B cell (primary cell): ENCODE measurements at regions not wholly inside any gene's neighbourhood (a gene's known extent, or its start where the extent isn't known, plus 50 kb on each side); places are given as distances from the start of the nearest gene placed in this dataset.

Source experiments
- ATAC-seq: fragments of 200-7000 bp; cut with Tn5 transposase; one replicate; pipeline ENCODE4 v1.10.0; 2021; ENCODE audit warnings: low read depth, mild to moderate bottlenecking, moderate number of reproducible peaks, moderate library complexity
- CTCF ChIA-PET: fragments of 350-600 bp; sonication (Branson Sonifier 250); formaldehyde crosslinking; loops from one replicate; lab custom pipeline; 2021; ENCODE audit warnings: antibody characterized with exemption, inconsistent platforms; lab: Charles Lee
- POLR2A ChIA-PET: fragments of 350-600 bp; sonication (Branson Sonifier 250); formaldehyde crosslinking; loops from one replicate; lab custom pipeline; 2021; ENCODE audit warnings: antibody characterized with exemption; lab: Charles Lee
- DNase-seq: peaks from one replicate; pipeline ENCODE4 v3.0.0; 2013
- H2AFZ ChIP-seq: 2 replicates; pipeline ENCODE4 v1.6.1; 2012; ENCODE audit warnings: mild to moderate bottlenecking, low read depth, low read length; ENCODE audit not compliant: insufficient read depth, poor library complexity, severe bottlenecking
- H3K27ac ChIP-seq, 2 donors: 1 replicate in 1 of 2; 2 replicates in 1 of 2; pipeline ENCODE4 v1.5.1; 2012 to 2013; ENCODE audit warnings: low read length in 2 of 2, mild to moderate bottlenecking in 2 of 2, moderate library complexity in 1 of 2
- H3K27me3 ChIP-seq, 4 experiments: fragments of 200-600 bp in 1 of 4; sonication (generic) in 1 of 4; replicated peaks in 1 of 4; 1 replicate in 2 of 4; 2 replicates in 2 of 4; pipeline versions ENCODE4 v1.6.1 to v1.7.0; 2013 to 2016; ENCODE audit warnings: low read length in 3 of 4, mild to moderate bottlenecking in 2 of 4, mixed read lengths in 1 of 4, moderate library complexity in 1 of 4; ENCODE audit not compliant: insufficient read depth in 4 of 4, control insufficient read depth in 3 of 4; ENCODE audit errors: control extremely low read depth in 1 of 4
- H3K36me3 ChIP-seq, 2 experiments: replicated peaks in 1 of 2; 1 replicate in 1 of 2; 2 replicates in 1 of 2; pipeline versions ENCODE4 v1.6.1 to v1.7.1; 2013; ENCODE audit warnings: low read length in 1 of 2; ENCODE audit not compliant: insufficient read depth in 2 of 2, control insufficient read depth in 1 of 2; ENCODE audit errors: control extremely low read depth in 1 of 2, extremely low read depth in 1 of 2
- H3K4me1 ChIP-seq, 2 donors: fragments of 200-600 bp in 1 of 2; sonication (generic) in 1 of 2; 1 replicate in 1 of 2; 2 replicates in 1 of 2; pipeline versions ENCODE4 v1.5.1 to v1.6.1; 2013 to 2017; ENCODE audit warnings: low read length in 2 of 2; ENCODE audit not compliant: control insufficient read depth in 2 of 2, insufficient read depth in 2 of 2
- H3K4me2 ChIP-seq: replicated peaks from 2 replicates; pipeline ENCODE3; 2012; ENCODE audit warnings: mild to moderate bottlenecking, low read depth, low read length; ENCODE audit not compliant: poor library complexity, severe bottlenecking
- H3K4me3 ChIP-seq, 5 experiments: fragments of 200-600 bp in 1 of 5; sonication (generic) in 1 of 5; 1 replicate in 3 of 5; 2 replicates in 2 of 5; pipeline versions ENCODE4 v1.5.1 to v1.7.0; 2011 to 2016; ENCODE audit warnings: low read length in 4 of 5, mild to moderate bottlenecking in 4 of 5, low read depth in 2 of 5, control low read depth in 1 of 5, moderate library complexity in 1 of 5; ENCODE audit not compliant: insufficient read depth in 1 of 5; ENCODE audit errors: control extremely low read depth in 1 of 5, extremely low read depth in 1 of 5
- H3K79me2 ChIP-seq: fragments of 200-600 bp; sonication (generic); one replicate; pipeline ENCODE4 v1.6.0; 2016; ENCODE audit warnings: low read length; ENCODE audit not compliant: control insufficient read depth, insufficient read depth
- H3K9ac ChIP-seq: fragments of 200-600 bp; sonication (generic); 2 replicates; pipeline ENCODE4 v1.6.1; 2017; ENCODE audit warnings: mild to moderate bottlenecking, low read length, moderate library complexity
- H3K9me3 ChIP-seq, 3 donors: one replicate each; pipeline versions ENCODE4 v1.6.1 to v1.7.1; 2013; ENCODE audit warnings: low read length in 2 of 3; ENCODE audit not compliant: control insufficient read depth in 2 of 3, insufficient read depth in 1 of 3; ENCODE audit errors: control extremely low read depth in 1 of 3
- H4K20me1 ChIP-seq: 2 replicates; pipeline ENCODE4 v1.6.0; 2012; ENCODE audit warnings: mild to moderate bottlenecking, low read length; ENCODE audit not compliant: insufficient read depth, control insufficient read depth, poor library complexity, severe bottlenecking
- H3K27ac Mint-ChIP-seq: one replicate; pipeline ENCODE4 v1.8.0; 2021; ENCODE audit warnings: mixed read lengths
- H3K27me3 Mint-ChIP-seq: one replicate; pipeline ENCODE4 v1.8.0; 2021; ENCODE audit warnings: mixed read lengths
- H3K4me1 Mint-ChIP-seq: one replicate; pipeline ENCODE4 v1.8.0; 2021; ENCODE audit warnings: mixed read lengths
- H3K4me3 Mint-ChIP-seq: one replicate; pipeline ENCODE4 v1.8.0; 2021; ENCODE audit warnings: mixed read lengths
- H3K9me3 Mint-ChIP-seq: one replicate; pipeline ENCODE4 v1.8.0; 2022; ENCODE audit warnings: mixed read lengths; ENCODE audit not compliant: insufficient read depth
- EZH2 ChIP-seq: IDR thresholded peaks from 2 replicates; pipeline ENCODE4 v1.6.1; 2012; ENCODE audit warnings: borderline replicate concordance, low read depth, mild to moderate bottlenecking, moderate library complexity, low read length; ENCODE audit not compliant: insufficient read depth, poor library complexity, severe bottlenecking
- WGBS: methylation state at CpG from one replicate; pipeline ENCODE4 v1.1.5; 2013; ENCODE audit warnings: missing lambda C conversion rate; ENCODE audit not compliant: insufficient coverage; 5-methylcytosine and 5-hydroxymethylcytosine counted together
- intact Hi-C: fragments of 100-400 bp; cut with micrococcal nuclease; formaldehyde crosslinking; loops from one replicate; pipeline ENCODE4 v1.10.0; 2022
- TF ChIP-seq, protein P1 (sequence below): fragments of 200-600 bp; IDR thresholded peaks from one replicate; pipeline ENCODE4 v1.8.0; 2022; ENCODE audit warnings: antibody characterized with exemption, mild to moderate bottlenecking

DNA sequence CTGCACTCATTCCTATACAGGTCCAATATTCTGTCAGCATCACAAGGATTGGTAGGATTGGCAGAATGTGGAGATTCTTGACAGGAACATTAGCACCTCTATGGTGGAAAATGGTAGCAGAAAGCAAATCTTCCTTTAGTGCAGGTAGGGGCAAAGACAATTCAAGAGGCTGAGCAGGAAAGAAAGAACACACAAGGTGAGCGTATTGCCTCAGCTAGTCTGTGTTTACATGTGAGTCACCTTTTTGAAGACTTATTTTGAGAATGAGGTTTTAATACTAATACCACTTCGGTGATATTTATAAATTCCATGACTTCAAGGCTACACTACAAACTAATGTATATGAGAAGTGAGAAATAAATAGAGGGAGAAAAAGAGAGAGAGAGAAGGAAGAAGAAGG lies 717.0 kb downstream of the BRINP1 start:
- H3K4me3 ChIP-seq, result no peak overlapping the region
- no peak overlapping the region for H3K4me2 ChIP-seq
- ATAC-seq, result no peak
- peaks cover 0 to 1% (median 0%) of the 10 kb centered on the region in 3 donors for H3K9me3 ChIP-seq
- no peak overlapping the region for H3K9ac ChIP-seq
- no peak overlapping the region for H3K27ac ChIP-seq
- no peaks in the 10 kb centered on the region for H3K4me1 Mint-ChIP-seq
- H3K4me3 Mint-ChIP-seq, result no peak overlapping the region
- H4K20me1 ChIP-seq, result no peaks in the 10 kb centered on the region
- H3K79me2 ChIP-seq, result no peaks in the 10 kb centered on the region
- no peaks in the 10 kb centered on the region for H3K27me3 ChIP-seq
- TF ChIP-seq, protein P1, sequence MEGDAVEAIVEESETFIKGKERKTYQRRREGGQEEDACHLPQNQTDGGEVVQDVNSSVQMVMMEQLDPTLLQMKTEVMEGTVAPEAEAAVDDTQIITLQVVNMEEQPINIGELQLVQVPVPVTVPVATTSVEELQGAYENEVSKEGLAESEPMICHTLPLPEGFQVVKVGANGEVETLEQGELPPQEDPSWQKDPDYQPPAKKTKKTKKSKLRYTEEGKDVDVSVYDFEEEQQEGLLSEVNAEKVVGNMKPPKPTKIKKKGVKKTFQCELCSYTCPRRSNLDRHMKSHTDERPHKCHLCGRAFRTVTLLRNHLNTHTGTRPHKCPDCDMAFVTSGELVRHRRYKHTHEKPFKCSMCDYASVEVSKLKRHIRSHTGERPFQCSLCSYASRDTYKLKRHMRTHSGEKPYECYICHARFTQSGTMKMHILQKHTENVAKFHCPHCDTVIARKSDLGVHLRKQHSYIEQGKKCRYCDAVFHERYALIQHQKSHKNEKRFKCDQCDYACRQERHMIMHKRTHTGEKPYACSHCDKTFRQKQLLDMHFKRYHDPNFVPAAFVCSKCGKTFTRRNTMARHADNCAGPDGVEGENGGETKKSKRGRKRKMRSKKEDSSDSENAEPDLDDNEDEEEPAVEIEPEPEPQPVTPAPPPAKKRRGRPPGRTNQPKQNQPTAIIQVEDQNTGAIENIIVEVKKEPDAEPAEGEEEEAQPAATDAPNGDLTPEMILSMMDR, result no peak
- TF ChIP-seq EZH2, result no peak
- H3K27ac Mint-ChIP-seq, result no peak overlapping the region
- WGBS, result no CpG with 5 or more reads among the region's 2 CpGs
- POLR2A ChIA-PET, result no interaction called here
- H3K9me3 Mint-ChIP-seq, result no peaks in the 10 kb centered on the region
- no peak overlapping the region for H2AFZ ChIP-seq
- H3K36me3 ChIP-seq, result no peaks in the 10 kb centered on the region
- H3K27me3 Mint-ChIP-seq, result no peaks in the 10 kb centered on the region
- CTCF ChIA-PET, result no interaction called here
- no peak for DNase-seq
- intact Hi-C loops, result no loop called here
- H3K4me1 ChIP-seq, result no peaks in the 10 kb centered on the region

DNA sequence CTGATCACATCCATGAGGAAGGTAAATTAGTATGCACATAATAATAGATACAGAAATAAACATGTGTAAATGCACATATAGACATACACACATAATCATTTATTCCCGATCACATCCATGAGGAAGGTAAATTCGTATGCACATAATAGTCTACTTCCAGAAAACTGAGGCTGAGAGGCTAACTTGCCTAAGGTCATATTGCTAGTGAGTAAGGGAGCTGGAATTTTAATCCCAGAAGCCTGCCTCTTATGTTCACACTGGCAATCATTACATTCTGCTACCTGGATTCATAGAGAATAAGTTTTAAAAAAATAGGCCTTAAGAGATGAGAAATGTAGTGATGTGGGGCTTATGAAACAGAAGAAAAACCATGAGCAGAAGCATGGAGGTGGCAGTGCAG lies 716.3 kb downstream of the BRINP1 start:
- Mint-ChIP-seq H3K4me3 (no peak overlapping the region), H3K4me1 (no peaks in the 10 kb centered on the region), H3K27me3 (no peaks in the 10 kb centered on the region), H3K9me3 (no peaks in the 10 kb centered on the region), H3K27ac (no peak overlapping the region)
- Histone ChIP-seq H4K20me1 (no peaks in the 10 kb centered on the region), H3K9me3 (no peaks in the 10 kb centered on the region), H3K4me2 (no peak overlapping the region), H3K79me2 (no peaks in the 10 kb centered on the region), H3K4me1 (no peaks in the 10 kb centered on the region), H3K27ac (no peak overlapping the region), H3K27me3 (no peaks in the 10 kb centered on the region), H2AFZ (no peak overlapping the region), H3K9ac (no peak overlapping the region), H3K36me3 (no peaks in the 10 kb centered on the region), H3K4me3 (no peak overlapping the region)
- ATAC-seq, result no peak
- POLR2A ChIA-PET, result no interaction called here
- TF ChIP-seq, protein P1, result no peak
- no peak for TF ChIP-seq EZH2
- CTCF ChIA-PET, result no interaction called here
- intact Hi-C loops, result no loop called here
- no peak for DNase-seq
- no CpG with 5 or more reads among the region's 2 CpGs for WGBS
